Left ventricle myocardium inferior (tissue), 1 donor: ENCODE measurements at regions not wholly inside any gene's neighbourhood (a gene's known extent, or its start where the extent isn't known, plus 50 kb on each side); places are given as distances from the start of the nearest gene placed in this dataset.

ENCODE experiments used
- DNase-seq: peaks from one replicate; pipeline ENCODE4 v3.0.0-alpha.2; 2020
- H3K27ac ChIP-seq: fragments of 200-600 bp; replicated peaks from 2 replicates; pipeline ENCODE4 v1.8.0; 2021
- H3K27me3 ChIP-seq: fragments of 200-600 bp; 2 replicates; pipeline ENCODE4 v1.8.0; 2021; ENCODE audit warnings: low read depth
- H3K36me3 ChIP-seq: fragments of 200-600 bp; 2 replicates; pipeline ENCODE4 v1.8.0; 2021
- H3K4me1 ChIP-seq: fragments of 200-600 bp; 2 replicates; pipeline ENCODE4 v1.8.0; 2021
- H3K4me3 ChIP-seq: fragments of 200-600 bp; 2 replicates; pipeline ENCODE4 v1.8.0; 2021; ENCODE audit warnings: mild to moderate bottlenecking, moderate library complexity
- H3K9me3 ChIP-seq: fragments of 200-600 bp; replicated peaks from 2 replicates; pipeline ENCODE4 v1.8.0; 2021
- CTCF ChIP-seq: fragments of 200-600 bp; IDR thresholded peaks from 2 replicates; pipeline ENCODE4 v1.8.0; 2021; ENCODE audit warnings: antibody characterized with exemption, mild to moderate bottlenecking, borderline replicate concordance
- intact Hi-C: fragments of 100-400 bp; cut with micrococcal nuclease; formaldehyde crosslinking; loops from one replicate; pipeline ENCODE4 v1.11.0; 2022
- donor health status: DM: no; HTN: yes; CAD: no; lungs with severe emphysema.

GRCh38 chr4:187208651-187209050, 485.0 kb upstream of the FAT1 start:
- no peaks in the 10 kb centered on the region for H3K4me1 ChIP-seq
- no peaks in the 10 kb centered on the region for H3K36me3 ChIP-seq
- intact Hi-C loops: no loop called here
- DNase-seq: no peak
- TF ChIP-seq CTCF: no peak
- no peaks in the 10 kb centered on the region for H3K27me3 ChIP-seq
- no peak overlapping the region for H3K27ac ChIP-seq
- peaks cover 21% of the 10 kb centered on the region for H3K9me3 ChIP-seq
- no peak overlapping the region for H3K4me3 ChIP-seq

- no peak overlapping the region for H3K4me3 ChIP-seq
- no peaks in the 10 kb centered on the region for H3K4me1 ChIP-seq
- DNase-seq: no peak
- no peaks in the 10 kb centered on the region for H3K36me3 ChIP-seq
- intact Hi-C loops: no loop called here
- H3K27me3 ChIP-seq: peaks cover under 1% of the 10 kb centered on the region
- TF ChIP-seq CTCF: no peak
- no peak overlapping the region for H3K27ac ChIP-seq
- peaks cover 21% of the 10 kb centered on the region for H3K9me3 ChIP-seq
Measured at GRCh38 chr4:187209921-187210613, 486.4 kb upstream of the FAT1 start.

- Histone ChIP-seq H3K27me3 (peaks cover 6% of the 10 kb centered on the region), H3K4me3 (no peak overlapping the region), H3K36me3 (no peaks in the 10 kb centered on the region), H3K27ac (no peak overlapping the region), H3K4me1 (no peaks in the 10 kb centered on the region), H3K9me3 (no peaks in the 10 kb centered on the region)
- no peak for TF ChIP-seq CTCF
- DNase-seq: no peak
- intact Hi-C loops: no loop called here
Measured at GRCh38 chr4:187212446-187213080, 488.9 kb upstream of the FAT1 start.

GRCh38 chr4:187215438-187215837, 491.8 kb upstream of the FAT1 start:
- Histone ChIP-seq H3K36me3 (no peaks in the 10 kb centered on the region), H3K4me3 (no peak overlapping the region), H3K27me3 (peaks cover 6% of the 10 kb centered on the region), H3K27ac (no peak overlapping the region), H3K9me3 (no peaks in the 10 kb centered on the region), H3K4me1 (no peaks in the 10 kb centered on the region)
- no peak for DNase-seq
- intact Hi-C loops: no loop called here
- no peak for TF ChIP-seq CTCF

GRCh38 chr4:187218705-187219245, 495.1 kb upstream of the FAT1 start:
- peaks cover 6% of the 10 kb centered on the region for H3K27me3 ChIP-seq
- intact Hi-C loops: no loop called here
- H3K4me3 ChIP-seq: no peak overlapping the region
- peaks cover 12% of the 10 kb centered on the region for H3K9me3 ChIP-seq
- no peak for DNase-seq
- no peak for TF ChIP-seq CTCF
- H3K36me3 ChIP-seq: no peaks in the 10 kb centered on the region
- no peak overlapping the region for H3K27ac ChIP-seq
- no peaks in the 10 kb centered on the region for H3K4me1 ChIP-seq
